Breast epithelium (tissue), 3 donors: ENCODE measurements at regions not wholly inside any gene's neighbourhood (a gene's known extent, or its start where the extent isn't known, plus 50 kb on each side); places are given as distances from the start of the nearest gene placed in this dataset.

ENCODE experiments used
- CTCF ChIP-seq, 3 donors: fragments of 450-650 bp; IDR thresholded peaks; one replicate each; pipeline ENCODE4 v1.5.1; 2016 to 2017; ENCODE audit warnings: antibody characterized with exemption in 3 of 3, mild to moderate bottlenecking in 3 of 3, moderate library complexity in 3 of 3
- POLR2A ChIP-seq: fragments of 450-650 bp; IDR thresholded peaks from one replicate; pipeline ENCODE4 v1.6.1; 2016; ENCODE audit warnings: antibody characterized with exemption, mild to moderate bottlenecking, moderate library complexity
- POLR2AphosphoS5 ChIP-seq, 3 donors: sonication (generic); formaldehyde crosslinking; IDR thresholded peaks; one replicate each; pipeline ENCODE4 v1.6.1; 2017; ENCODE audit warnings: antibody characterized with exemption in 3 of 3

DNA sequence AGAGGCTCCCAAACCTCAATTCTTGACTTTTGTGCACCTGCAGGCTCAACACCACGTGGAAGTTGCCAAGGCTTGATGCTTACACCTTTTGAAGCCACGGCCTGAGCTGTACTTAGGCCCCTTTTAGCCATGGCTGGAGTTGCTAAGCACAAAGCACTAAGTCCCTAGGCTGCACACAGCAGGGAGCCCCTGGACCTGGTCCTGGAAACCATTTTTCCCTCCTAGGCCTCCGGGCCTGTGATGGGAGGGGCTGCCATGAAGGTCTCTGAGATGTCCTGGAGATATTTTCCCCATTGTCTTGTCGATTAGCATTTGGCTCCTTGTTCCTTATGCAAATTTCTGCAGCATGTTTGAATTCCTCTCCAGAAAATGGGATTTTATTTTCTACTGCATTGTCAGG lies 247.1 kb upstream of the ARPP21 start:
- TF ChIP-seq CTCF (IDR thresholded peaks at IDR 0.05) = no peak
- no peak for TF ChIP-seq POLR2A
- TF ChIP-seq POLR2AphosphoS5 (IDR thresholded peaks at IDR 0.05) = no peak
